D721Med (cell line): ENCODE measurements at regions not wholly inside any gene's neighbourhood (a gene's known extent, or its start where the extent isn't known, plus 50 kb on each side); places are given as distances from the start of the nearest gene placed in this dataset.

Source experiments
- DNase-seq: peaks from one replicate; pipeline ENCODE4 v3.0.0; 2011; ENCODE audit warnings: low spot score; ENCODE audit not compliant: insufficient read length
- FAIRE-seq: peaks from 2 replicates; lab custom pipeline; 2011; peaks lifted over from hg19 to GRCh38; lab: Jason Lieb, UNC
- TF ChIP-seq, protein P1 (sequence below): IDR thresholded peaks from 2 replicates; pipeline ENCODE4 v1.5.1; 2012; ENCODE audit warnings: mild to moderate bottlenecking, control low read depth; ENCODE audit not compliant: insufficient read depth; ENCODE audit errors: missing control alignments

DNA sequence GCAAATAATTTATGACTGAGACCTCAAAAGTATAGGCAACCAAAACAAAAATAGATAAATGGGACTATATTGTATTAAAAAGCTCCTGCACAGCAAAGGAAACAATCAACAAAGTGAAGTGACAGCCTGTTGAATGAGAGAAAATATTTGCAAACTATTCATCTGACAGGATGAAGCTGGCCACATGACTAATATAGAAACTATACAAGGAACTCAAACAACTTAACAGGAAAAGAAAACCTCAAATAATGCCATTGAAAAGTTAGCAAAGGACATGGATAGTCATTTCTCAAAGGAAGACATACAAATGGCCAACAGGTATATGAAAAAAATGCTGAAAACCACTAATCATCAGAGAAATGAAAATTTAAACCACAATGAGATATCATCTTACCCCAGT lies 245.1 kb downstream of the STK31 start:
- TF ChIP-seq, protein P1, sequence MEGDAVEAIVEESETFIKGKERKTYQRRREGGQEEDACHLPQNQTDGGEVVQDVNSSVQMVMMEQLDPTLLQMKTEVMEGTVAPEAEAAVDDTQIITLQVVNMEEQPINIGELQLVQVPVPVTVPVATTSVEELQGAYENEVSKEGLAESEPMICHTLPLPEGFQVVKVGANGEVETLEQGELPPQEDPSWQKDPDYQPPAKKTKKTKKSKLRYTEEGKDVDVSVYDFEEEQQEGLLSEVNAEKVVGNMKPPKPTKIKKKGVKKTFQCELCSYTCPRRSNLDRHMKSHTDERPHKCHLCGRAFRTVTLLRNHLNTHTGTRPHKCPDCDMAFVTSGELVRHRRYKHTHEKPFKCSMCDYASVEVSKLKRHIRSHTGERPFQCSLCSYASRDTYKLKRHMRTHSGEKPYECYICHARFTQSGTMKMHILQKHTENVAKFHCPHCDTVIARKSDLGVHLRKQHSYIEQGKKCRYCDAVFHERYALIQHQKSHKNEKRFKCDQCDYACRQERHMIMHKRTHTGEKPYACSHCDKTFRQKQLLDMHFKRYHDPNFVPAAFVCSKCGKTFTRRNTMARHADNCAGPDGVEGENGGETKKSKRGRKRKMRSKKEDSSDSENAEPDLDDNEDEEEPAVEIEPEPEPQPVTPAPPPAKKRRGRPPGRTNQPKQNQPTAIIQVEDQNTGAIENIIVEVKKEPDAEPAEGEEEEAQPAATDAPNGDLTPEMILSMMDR: no peak
- DNase-seq: no peak
- FAIRE-seq: no peak

DNA sequence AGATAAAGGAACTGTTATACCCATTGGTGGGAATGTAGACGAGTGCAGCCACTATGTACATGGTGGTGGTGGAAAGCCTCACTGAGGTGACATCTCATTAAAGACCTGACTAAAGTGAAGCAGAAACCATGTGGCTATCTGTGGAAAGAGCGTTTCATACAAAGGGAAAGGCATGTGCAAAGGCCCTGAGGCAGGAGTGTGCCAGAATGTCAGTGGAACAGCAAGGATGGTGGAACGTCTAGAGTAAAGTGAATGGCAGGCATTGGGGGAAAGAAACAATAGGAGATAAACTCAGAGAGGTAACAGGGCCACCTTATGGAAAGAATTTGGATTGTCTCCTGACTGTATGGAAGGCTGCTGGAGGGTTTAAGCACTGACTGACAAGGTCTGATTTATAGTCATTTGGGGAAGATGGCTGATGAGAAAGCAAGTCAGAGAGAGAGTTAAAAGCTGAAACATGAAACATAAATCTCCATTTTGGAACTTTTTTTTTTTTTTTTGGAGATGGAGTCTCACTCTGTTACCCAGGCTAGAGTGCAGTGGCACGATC lies 245.7 kb downstream of the STK31 start:
- no peak for FAIRE-seq

DNA sequence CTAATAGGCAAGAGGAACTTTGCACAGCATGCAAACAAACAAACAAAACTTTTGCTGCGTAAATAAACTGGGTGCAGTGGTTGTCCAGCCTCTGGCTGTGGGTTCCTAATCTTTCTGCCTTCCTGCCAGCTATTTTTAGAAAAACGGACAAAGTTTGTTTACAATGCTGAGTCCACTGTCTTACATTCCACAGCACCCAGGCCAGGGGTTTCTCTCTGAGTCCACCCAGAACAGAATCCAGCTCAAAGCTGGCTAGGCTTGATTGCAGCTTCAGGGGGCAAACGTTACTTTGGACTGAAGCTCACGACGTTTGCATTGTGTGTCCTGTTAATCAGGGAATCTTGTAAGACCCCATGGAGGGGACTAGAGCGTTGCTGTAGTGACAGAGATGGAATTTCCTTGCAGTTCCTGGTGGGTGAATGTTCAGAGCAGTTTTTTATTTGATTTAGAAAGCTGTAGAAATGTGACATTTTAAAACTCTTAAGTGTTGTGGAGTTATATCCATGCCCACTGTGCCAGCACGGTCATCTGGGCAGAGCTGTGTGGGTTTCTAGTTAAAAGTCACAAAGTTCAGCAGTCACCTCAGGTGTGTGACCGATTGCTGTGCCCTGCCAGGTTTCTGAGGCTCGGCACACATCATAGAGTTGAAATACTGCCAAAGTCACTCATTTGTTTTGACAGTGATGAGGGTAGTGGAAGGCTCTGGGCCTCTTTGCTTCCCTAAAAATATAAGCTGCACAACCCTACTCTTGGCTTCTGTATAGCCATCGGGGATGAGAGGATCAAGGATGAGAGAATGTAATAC lies 247.0 kb downstream of the STK31 start:
- TF ChIP-seq, protein P1: no peak
- no peak for FAIRE-seq
- DNase-seq: no peak

More for the DNA sequence above, 245.7 kb downstream of the STK31 start:
- TF ChIP-seq, protein P1: no peak
- DNase-seq: no peak

DNA sequence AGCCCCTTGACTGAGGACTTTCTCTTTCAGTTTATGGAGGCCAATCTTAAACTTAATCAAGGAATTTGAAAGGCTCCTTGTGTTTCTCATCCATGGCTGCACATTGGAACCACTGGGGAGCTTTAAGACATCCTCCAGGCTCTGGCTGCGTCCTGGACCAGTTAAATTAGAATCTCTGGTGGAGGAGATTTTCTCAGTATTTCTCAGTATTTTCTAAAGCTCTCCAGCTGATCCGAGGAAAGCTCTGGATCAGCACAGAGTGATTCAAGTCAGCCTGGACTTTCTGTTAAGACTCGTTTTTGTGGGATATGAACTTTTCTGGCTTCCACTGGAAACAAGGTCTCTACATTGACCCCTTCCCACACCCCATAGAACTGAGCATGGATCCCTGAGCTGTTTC lies 249.8 kb downstream of the STK31 start:
- no peak for DNase-seq
- FAIRE-seq: no peak
- TF ChIP-seq, protein P1: no peak

DNA sequence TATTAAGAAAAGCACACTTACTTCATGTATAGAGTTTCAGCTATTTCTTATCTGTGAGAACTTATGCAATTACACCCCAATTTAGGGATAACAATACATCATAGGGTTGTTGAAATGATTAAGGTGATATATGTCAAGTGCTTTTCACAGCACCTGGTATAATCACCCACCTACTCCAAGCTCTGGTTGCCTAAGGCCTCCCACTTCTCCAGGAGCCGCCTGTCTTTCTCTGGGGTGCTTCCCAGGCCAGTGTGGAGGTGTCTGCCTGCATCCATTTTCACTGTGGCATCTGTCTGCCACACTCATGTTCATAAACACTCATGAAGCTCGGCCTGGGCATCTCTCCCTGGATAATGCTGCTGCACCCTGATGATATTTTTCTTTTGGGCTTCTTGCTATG lies 250.3 kb downstream of the STK31 start:
- FAIRE-seq: no peak
- TF ChIP-seq, protein P1: no peak
- DNase-seq: no peak

DNA sequence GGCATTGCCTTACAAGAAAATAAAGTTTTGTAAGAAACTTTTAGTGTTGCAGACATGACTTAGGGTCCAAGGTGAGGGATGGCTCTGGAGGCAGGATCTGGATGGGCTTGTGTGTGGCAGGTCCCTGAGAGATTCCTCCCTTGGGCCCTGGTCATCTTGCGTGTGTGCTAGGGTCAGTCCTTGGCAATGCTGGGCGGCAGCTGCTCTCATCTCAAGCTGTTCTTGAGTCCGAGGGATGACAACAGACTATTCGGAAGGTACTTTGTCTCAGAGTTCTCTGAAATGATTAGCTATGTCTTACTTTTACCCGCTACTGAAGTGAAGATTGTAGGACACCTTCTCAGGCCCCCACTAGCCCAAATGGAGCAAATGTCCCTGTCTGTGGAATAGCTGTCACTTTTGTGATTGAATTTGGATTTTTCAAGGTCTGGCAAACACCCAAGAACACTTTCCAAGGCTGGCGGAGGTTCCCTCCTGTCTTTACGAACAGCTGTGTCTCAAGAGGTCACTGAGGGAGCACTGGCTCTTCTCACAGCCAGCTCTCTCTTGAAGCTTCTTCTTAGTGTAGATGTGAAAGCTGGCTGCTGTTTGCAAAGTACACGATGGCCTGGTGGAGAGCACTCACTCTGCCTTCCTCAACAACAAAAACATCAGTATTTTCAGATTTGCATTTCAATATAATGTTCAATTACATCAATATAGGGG lies 253.6 kb downstream of the STK31 start:
- FAIRE-seq (no peak), DNase-seq (no peak)
- TF ChIP-seq, protein P1: no peak

DNA sequence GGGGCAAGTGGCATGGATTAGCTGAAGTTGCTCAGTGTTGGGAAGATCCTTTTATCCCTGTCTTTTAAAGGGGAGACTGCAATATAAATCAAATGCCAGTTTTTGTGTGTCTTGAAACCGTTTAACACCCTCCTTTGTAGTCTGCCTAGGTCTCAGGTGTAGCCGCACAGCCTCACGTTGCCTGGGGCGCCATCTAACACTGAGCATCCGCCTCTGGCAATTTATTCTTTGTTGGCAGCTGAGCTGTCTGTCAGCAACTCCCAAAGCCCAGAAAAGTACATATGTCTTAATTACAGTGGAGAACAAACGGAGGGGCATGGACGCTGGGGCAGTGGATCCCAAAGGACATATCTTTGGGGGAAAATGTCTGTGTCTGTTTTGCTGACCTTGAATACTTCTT lies 254.7 kb downstream of the STK31 start:
- TF ChIP-seq, protein P1: no peak
- DNase-seq (no peak), FAIRE-seq (no peak)
